HG03354 (cell line): ENCODE measurements at regions not wholly inside any gene's neighbourhood (a gene's known extent, or its start where the extent isn't known, plus 50 kb on each side); places are given as distances from the start of the nearest gene placed in this dataset.

Experiments used
- ATAC-seq: cut with Tn5 transposase; IDR thresholded peaks from one replicate; pipeline ENCODE4 v1.9.1; 2021; ENCODE audit warnings: mild to moderate bottlenecking; ENCODE audit not compliant: unreplicated experiment, poor library complexity, severe bottlenecking

- no peak for ATAC-seq
Measured at GRCh38 chr2:129117434-129117833, 798.8 kb upstream of the HS6ST1 start.

GRCh38 chr2:129118296-129118695 is 799.6 kb upstream of the HS6ST1 start:
- peak; percentile 52 for ATAC-seq

- ATAC-seq = no peak
Measured at GRCh38 chr2:129129087-129129486, 810.4 kb upstream of the HS6ST1 start.

- no peak for ATAC-seq
Measured at GRCh38 chr2:129133692-129134641, 815.3 kb upstream of the HS6ST1 start.

- ATAC-seq = no peak
Measured at GRCh38 chr2:129135017-129135416, 816.3 kb upstream of the HS6ST1 start.

GRCh38 chr2:129139380-129139779 is 820.7 kb upstream of the HS6ST1 start:
- no peak for ATAC-seq

- no peak for ATAC-seq
Measured at GRCh38 chr2:129142465-129142864, 823.8 kb upstream of the HS6ST1 start.

GRCh38 chr2:129144082-129144791 is 825.6 kb upstream of the HS6ST1 start:
- no peak for ATAC-seq

- ATAC-seq = no peak
Measured at GRCh38 chr2:129152514-129152913, 827.0 kb upstream of the RAB6C start.

- no peak for ATAC-seq
Measured at GRCh38 chr2:129160879-129161278, 818.6 kb upstream of the RAB6C start.

GRCh38 chr2:129164220-129164949 is 815.1 kb upstream of the RAB6C start:
- ATAC-seq = no peak

GRCh38 chr2:129165006-129165405 is 814.5 kb upstream of the RAB6C start:
- ATAC-seq = no peak

- no peak for ATAC-seq
Measured at GRCh38 chr2:129167456-129167855, 812.0 kb upstream of the RAB6C start.

- ATAC-seq = no peak
Measured at GRCh38 chr2:129170570-129170969, 808.9 kb upstream of the RAB6C start.

GRCh38 chr2:129174143-129174542 is 805.3 kb upstream of the RAB6C start:
- ATAC-seq = no peak

GRCh38 chr2:129175051-129175450 is 804.4 kb upstream of the RAB6C start:
- ATAC-seq = no peak

- no peak for ATAC-seq
Measured at GRCh38 chr2:129176375-129176774, 803.1 kb upstream of the RAB6C start.

GRCh38 chr2:129178356-129178755 is 801.1 kb upstream of the RAB6C start:
- no peak for ATAC-seq

- no peak for ATAC-seq
Measured at GRCh38 chr2:129179199-129179598, 800.3 kb upstream of the RAB6C start.

GRCh38 chr2:129180124-129180716 is 799.2 kb upstream of the RAB6C start:
- ATAC-seq = no peak
